ENCODE measurements at regions not wholly inside any gene's neighbourhood (a gene's known extent, or its start where the extent isn't known, plus 50 kb on each side); places are given as distances from the start of the nearest gene placed in this dataset.
"Not testable (repeated sequence)": the region's sequence is repeated elsewhere in the genome, so short reads cannot be mapped to it uniquely, and the experiment has no call there.

DNA sequence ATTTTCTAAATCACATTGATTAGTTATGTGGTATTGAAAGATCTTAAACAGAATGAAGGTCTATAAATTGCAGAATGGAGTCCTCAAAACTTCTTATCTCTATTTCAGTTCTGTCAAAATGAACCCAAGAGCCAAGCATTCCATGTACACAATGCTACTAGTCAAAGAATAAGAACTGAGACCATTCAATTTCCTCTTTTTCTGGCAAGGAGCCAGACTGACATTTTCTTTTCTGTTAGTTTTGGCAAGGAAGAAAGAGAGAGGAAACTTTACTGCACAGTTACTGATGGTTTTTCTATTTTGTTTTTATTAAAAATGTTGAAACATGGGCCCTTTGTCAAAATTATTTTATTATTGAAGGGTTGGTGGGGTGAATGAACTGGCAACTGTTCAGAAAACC lies 181.8 kb upstream of the FERD3L start:
- no peak for FAIRE-seq
- no peak for DNase-seq (ENCODE audit: extremely low spot score, insufficient read length, low read depth)

DNA sequence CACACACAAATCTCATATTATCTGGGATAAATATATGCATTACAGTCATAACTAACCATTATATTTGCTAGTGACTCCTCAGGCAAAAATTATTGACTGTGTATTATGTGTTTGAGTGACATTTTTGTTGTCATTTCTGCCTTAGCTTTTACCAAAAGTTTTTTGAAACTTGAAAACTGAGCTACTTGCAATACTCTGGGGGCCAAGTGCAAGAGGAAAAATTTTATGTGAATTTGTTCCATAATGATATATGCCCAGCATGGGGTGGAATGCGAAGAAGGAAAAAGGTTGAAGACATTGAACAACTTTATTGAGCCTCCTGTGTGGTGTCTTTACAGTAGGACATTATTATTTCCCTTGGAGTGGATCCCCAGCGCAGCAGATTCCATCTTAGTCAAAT lies 176.8 kb upstream of the FERD3L start:
- FAIRE-seq (no peak), DNase-seq (ENCODE audit: extremely low spot score, insufficient read length, low read depth) (no peak)

DNA sequence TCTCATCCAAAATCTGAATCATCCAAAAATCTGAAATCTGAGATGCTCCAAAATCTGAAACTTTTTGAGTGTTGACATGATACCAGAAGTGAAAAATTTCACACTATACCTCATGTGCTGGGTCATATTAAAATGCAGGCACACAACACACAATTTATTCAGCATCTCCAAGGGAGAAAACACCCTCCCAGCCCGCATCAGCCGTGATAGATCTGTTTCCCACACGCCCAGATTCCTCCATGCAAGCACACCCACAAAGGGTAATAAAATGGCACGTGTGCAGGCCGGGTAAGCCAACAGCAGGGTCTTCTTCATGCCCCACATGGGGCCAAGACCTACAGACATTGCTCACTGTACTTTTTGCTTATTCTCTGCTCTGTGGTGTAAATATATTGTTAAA lies 173.1 kb upstream of the FERD3L start:
- DNase-seq (ENCODE audit: extremely low spot score, insufficient read length, low read depth) (no peak), FAIRE-seq (no peak)

DNA sequence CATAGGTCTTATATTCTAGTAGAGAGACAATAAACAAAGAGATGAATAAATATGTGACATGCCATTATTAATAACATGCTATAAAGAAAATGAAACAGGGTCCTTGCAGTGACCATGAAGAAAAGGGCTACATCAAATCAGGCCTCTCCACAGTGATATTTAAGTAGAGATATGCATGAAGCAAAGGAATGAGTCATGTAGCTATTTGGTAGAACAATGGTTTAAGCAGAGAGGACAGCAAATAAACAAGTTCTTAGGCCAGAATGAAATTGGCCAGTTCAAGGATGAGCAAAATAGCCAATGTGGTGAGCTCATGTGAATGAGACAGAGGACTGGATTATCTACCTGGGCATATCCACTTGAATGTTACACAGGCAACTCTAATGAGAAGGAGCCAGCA lies 172.2 kb upstream of the FERD3L start:
- FAIRE-seq (no peak), DNase-seq (ENCODE audit: extremely low spot score, insufficient read length, low read depth) (no peak)

DNA sequence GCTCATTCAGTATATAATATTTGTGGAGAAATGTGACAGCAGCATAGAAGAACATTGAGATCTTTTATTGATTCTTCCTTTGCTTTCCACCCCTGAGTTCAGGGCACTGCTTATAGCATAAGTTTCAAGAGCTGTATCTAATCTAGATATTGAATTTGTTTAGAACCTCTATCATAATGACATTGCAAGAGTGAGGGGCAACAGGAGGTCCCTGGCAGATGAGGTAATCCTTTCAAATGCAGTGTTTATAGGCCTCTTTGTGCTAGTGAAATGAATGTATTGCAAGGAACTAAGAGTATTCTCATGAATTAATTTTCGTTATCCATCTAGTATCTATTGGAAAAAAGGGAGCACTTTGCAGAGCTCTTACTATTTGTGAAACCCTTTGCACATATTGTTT lies 167.2 kb upstream of the FERD3L start:
- FAIRE-seq (no peak), DNase-seq (ENCODE audit: extremely low spot score, insufficient read length, low read depth) (no peak)

DNA sequence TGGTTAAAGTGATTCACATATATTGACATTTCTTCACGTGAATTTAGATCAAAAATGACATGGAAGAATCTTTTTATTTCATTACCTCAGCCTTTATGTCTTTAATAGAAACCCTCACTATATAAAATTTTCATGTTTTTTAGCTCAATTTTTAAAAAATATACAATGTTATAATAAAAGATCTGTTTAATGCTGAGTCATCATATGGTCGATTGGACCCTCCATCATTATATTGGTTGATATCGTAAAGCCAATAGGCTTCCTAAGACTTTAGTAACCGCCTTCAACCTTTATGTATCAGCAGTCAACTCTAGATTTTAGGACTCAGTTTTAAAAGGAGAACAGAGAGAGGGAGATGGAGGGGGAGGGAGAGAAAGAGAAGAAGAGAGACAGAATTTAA lies 162.3 kb upstream of the FERD3L start:
- FAIRE-seq = no peak
- no peak for DNase-seq (ENCODE audit: extremely low spot score, insufficient read length, low read depth)

DNA sequence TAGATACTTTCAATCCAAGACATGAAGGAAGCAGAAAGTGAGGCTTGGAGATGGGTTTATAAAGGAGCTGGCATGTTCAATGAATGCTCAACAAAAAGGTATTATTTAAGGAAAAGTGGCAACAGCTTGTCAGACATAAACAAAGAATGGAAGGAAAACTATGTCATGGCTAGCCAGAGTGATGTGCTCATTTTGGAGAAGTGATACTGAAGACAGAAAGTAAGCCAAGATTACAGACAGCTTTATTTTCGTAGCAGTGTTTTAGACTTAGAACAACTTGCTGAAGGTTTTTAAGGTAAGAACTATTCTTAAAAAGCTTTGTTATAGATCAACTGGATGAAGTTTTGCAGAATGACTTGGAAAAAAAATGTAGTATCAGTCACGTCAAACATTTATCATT lies 160.5 kb upstream of the FERD3L start:
- FAIRE-seq (no peak), DNase-seq (ENCODE audit: extremely low spot score, insufficient read length, low read depth) (no peak)

DNA sequence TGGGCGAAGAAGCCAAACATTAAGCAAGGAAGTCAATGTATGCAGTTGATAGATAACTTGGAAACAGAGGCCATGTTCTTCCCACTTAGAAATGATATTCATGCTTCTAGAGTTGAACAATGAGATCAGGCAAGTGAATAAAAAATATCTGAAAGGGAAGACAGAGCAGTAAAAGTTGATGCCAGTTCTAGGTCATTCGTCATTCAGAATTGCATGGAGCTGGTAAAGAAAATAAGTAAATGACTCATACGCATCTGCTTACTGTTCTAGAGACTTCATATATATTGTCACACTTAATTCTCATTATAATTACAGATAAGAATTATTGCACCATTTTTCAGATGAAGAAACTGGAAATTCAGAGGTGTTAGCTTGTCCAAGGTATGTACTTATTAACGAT lies 158.9 kb upstream of the FERD3L start:
- FAIRE-seq (no peak), DNase-seq (ENCODE audit: extremely low spot score, insufficient read length, low read depth) (no peak)

DNA sequence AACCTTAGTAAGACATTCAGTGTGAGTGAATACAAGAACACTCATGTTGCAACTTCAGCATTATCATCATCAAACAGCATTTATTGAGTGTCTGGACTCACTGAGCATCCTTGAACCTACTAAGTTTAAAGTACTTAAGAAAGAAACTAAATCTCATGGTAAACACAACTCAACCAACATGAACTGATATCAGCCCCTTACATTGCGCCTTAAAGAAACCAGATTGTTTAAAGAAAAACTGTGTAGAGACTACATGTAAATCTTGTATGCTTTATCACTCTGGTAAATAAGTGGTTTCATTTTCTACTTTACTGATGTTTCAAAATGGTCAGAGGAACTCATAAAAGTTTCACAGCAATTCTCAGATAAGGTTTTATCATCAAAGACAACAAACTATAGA lies 157.5 kb upstream of the FERD3L start:
- no peak for DNase-seq (ENCODE audit: extremely low spot score, insufficient read length, low read depth)
- no peak for FAIRE-seq

DNA sequence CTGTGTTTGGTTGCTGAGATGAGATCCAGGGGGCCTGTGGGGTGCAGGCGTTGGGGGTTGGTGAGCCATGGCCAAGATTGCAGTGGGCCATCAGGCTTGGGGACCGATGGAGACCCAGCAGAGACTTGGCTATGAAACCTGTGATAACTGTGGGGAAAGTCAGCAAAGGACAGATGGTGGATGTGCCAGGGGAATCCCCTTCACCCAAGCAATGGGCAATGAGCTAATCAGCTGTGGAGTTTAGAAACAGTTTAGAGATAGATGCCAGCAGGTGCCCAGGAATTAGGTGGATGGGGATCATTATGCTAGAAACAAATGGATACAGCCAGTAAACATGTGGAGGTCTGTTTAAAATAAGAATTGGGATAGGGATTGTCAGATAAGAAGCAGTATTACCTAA lies 151.4 kb upstream of the FERD3L start:
- no peak for DNase-seq (ENCODE audit: extremely low spot score, insufficient read length, low read depth)
- no peak for FAIRE-seq

DNA sequence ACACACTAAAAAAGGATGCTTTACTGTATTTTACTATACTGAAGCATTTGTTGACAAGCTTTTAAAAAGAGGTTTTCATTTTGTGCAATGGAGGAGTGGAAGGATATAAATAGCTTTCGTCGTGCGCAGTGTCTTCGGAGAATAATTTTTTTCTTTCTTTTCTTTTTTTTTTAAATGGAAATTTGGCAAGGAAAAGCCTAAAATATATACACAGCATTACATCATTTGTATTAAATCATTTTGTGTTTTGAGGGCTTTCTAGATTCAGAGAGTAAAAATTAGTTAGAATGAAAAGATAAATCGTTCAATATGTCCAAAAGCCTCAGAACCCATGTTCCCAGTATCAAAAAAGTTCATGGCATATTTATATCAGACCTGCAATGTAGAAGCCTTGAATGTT lies 150.2 kb upstream of the FERD3L start:
- no peak for FAIRE-seq
- no peak for DNase-seq (ENCODE audit: extremely low spot score, insufficient read length, low read depth)

DNA sequence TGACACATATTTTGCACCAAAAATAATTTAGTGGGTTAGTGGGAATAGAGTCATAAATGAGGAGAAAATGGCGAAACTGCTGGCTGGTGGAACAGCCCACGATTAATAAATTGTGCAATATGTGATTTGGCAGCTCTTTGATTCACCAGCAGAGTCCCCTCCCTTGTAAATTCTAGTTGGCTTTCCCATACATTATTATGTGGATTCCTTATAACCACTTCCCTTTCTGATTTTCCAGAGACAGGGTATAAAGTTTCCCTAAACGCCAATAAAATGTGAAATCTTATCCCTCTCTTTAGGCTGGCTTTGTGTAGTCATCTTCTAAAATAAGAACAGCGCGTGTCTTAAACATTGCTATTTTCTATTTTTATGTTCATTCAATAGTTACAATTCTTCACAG lies 149.4 kb upstream of the FERD3L start:
- DNase-seq (ENCODE audit: extremely low spot score, insufficient read length, low read depth) = no peak

DNA sequence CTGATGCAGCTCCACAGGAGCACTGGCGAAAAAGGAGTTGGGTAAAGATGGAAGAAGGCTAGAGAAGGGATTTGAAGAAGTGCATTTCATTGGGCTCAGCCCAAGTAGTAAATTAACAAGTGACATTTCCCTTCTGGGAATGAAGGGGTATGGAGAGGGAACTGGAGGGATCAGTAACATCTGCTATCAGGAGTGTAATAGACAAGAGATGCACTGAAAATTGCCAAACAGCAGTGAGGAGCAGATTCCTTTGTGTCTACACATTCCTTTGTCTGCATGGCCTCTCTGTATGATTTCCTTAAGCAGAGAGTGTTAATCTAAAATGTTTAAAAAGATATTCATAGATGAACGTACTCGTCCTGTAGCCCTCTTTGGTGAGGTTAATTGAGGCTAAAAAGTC lies 148.2 kb upstream of the FERD3L start:
- FAIRE-seq (no peak), DNase-seq (ENCODE audit: extremely low spot score, insufficient read length, low read depth) (no peak)

More for the DNA sequence above, 149.4 kb upstream of the FERD3L start:
- FAIRE-seq = no peak

DNA sequence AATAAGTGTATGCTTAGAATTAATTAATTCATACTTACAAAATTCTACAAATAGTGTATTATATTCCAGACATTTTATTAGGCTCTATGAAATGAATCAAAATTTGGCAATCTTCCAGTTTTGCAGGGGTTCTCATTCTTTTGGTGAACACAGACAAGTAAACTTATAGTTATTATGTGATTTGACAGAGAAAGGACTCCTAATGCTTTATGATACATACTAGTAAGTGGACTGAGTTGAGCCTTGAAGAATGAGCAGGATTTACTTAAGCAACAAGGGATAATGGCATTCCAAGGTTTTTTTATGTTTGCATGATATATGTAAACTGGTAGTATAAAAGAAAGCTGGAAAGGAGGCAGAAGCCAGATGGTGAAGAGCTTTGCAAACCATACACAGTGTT lies 145.7 kb upstream of the FERD3L start:
- FAIRE-seq (no peak), DNase-seq (ENCODE audit: extremely low spot score, insufficient read length, low read depth) (no peak)

DNA sequence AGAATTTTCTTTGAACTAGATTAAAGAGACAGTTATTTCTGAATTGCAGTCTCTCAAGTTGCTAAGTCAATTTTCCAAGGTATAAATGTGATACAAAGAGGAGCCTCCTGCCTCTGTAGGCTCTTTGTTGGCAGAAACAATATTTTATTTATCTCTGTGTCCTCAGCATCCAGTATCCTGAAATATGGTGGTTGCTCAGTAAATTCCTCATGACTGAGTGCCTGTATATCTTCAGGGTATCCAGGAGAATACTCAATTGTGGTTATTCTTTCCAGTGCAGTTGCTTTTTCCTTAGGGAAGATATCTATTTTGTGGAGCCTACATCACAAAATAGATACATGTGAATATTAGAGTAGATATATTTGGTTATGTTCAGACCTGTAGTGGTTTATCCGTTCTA lies 144.8 kb upstream of the FERD3L start:
- FAIRE-seq = no peak
- no peak for DNase-seq (ENCODE audit: extremely low spot score, insufficient read length, low read depth)

DNA sequence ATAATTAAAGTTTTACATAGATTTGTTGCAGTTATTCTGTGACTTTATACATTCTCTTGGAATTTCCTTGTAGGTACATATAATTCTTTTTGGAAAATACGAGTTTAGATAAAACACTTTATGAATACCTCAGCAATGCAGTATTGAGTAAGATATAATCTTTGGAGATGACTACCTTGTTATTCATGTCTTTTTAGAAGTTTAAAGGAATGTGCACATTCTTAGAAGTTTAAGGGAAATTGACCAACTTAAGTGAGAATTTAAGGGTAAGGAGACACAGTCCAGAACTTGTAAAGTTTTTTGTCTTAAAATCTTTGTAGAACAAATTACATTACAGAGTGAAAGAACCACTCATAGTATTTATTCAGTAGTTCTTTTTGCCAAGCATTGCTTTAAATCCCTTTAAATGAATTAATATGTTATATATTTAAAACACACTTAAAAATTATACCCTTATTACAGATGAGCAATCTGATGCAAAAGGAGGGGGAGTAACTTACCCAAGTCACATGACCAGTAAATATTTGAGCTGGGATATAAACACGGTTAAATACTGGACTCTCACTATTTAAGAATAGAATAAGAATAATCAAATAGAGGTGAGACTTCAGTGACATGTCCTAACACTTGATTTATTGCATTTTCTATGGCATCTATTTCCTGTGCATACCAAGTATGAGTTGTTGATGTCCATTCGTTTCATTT lies 139.5 kb upstream of the FERD3L start:
- DNase-seq (ENCODE audit: extremely low spot score, insufficient read length, low read depth) (no peak), FAIRE-seq (no peak)

DNA sequence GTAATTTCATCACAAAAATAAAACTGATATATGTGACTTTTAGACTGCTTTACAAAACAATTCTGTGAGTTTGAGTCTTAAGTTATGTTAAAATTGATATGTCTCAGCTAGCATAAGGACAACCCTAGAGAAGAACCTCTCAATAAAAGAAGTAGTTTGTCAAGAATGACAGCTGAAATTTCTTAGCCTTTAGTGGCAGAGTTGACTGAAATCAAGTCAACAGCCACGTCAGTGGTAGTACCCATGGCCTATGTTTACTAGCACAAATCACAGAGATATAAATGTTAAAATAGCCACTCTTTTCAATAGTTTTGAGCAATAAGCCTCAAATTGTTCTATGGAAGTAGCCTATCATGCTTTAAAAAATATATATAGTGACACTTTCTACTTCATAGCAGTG lies 138.9 kb upstream of the FERD3L start:
- DNase-seq (ENCODE audit: extremely low spot score, insufficient read length, low read depth) (no peak), FAIRE-seq (no peak)

DNA sequence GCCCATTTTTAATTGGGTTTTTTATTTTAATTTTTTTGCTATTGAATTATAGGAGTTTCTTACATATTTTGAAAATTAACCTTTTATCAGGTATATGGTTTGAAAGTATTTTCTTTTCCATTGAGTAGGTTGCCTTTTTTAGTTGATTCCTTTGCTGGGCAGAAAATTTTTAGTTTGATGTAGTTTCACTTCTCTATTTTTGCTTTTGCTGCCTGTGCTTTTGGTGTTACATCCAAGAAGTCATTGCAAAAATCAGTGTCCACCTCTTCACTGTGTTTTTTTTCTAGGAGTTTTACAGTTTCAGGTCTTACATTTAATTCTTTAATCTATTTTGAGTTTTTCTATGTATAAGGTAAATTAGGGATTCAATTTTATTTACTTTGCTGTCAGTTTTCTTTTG lies 129.8 kb upstream of the FERD3L start:
- no peak for DNase-seq (ENCODE audit: extremely low spot score, insufficient read length, low read depth)
- FAIRE-seq = no peak

DNA sequence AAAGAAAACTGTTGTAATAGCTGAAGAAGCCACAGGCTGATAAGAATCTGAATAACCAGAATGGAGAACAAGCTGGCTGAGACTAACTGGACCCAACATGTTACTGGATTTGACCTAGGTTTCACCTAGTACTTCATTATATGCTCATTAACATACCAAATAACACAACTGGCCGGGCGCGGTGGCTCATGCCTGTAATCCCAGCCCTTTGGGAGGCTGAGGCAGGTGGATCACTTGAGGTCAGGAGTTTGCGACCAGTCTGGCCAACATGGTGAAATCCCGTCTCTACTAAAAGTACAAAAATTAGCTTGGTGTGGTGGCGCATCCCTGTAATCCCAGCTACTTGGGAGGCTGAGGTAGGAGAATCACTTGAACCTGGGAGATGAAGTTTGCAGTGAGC lies 127.1 kb upstream of the FERD3L start:
- DNase-seq (ENCODE audit: extremely low spot score, insufficient read length, low read depth); FAIRE-seq: not testable (repeated sequence)

DNA sequence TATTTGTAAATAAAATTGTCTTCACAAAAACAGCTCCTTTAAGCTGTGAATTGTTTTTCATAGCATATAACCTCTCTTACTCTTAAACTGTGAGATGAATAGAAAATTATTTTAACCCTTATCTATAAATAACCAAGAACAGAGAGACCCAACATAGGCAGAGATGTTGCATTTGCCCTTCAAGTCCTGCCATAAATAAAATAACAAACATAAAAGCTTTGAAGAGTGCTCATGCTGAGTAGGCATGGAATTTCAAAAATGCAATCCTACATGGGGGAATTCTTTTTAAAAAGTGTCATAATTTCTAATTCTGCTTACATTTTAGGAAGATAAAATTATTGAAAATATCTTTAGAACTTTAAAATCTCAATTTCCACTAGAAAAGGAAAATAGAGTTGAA lies 124.1 kb upstream of the FERD3L start:
- no peak for FAIRE-seq
- no peak for DNase-seq (ENCODE audit: extremely low spot score, insufficient read length, low read depth)

DNA sequence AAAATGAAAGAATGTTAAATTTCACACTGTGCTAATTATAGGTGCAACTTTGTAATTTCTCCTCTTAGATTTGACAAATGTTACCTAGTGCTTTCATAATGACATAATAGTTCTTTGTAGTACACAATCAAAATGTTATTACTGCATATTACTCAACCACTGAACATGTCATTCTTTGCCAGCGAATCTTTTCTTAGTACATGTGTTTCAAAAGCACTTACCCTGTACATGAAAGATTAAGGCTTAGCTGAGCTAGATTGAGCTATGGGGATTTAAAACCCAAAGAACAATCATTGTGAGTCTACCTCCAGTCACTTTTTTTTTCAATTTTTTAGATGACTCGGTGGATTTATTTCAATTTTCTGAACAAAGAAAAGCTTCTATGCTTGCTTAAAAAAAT lies 123.5 kb upstream of the FERD3L start:
- no peak for FAIRE-seq
- DNase-seq (ENCODE audit: extremely low spot score, insufficient read length, low read depth) = no peak

DNA sequence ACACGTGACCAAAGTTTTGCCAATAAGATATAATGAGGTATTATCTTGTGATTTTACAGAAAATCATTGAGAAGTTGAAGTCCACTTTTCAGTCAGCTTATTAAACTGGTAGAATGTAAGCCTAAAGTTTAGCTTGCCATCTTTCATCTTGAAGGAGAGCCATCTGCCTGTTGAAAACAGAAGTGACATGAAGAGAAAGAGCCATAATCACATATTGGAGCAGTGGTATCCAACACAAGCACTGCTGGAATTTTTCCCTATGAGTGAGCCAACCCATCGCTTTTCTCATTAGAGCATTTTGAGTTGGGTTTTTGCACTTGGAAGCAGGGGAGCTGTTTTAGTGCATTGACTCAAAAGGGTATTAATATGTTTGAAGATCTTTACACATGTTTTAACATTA lies 117.6 kb upstream of the FERD3L start:
- DNase-seq (ENCODE audit: extremely low spot score, insufficient read length, low read depth) (no peak), FAIRE-seq (no peak)

DNA sequence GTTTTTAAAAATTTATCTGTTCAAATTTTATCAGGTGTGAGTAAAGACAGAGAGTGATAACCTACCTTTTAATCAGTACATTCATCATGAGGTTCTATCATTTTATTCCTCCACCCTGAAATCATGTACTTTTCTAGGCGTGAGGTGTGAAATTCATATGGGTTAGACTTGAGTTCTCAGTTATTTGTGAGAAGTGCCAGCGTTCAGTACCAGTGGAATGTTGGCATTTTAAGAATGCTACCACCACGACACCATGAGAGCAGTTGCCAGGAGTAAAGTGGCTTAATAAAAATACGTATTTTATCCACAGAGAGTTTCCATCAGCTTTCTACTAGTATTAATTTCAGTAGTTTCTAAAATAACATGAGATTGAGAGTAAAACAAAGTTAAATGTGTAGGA lies 104.1 kb upstream of the FERD3L start:
- DNase-seq (ENCODE audit: extremely low spot score, insufficient read length, low read depth) (no peak), FAIRE-seq (no peak)
